ENCODE measurements at regions not wholly inside any gene's neighbourhood (a gene's known extent, or its start where the extent isn't known, plus 50 kb on each side); places are given as distances from the start of the nearest gene placed in this dataset.
"Not testable (repeated sequence)": the region's sequence is repeated elsewhere in the genome, so short reads cannot be mapped to it uniquely, and the experiment has no call there.

DNA sequence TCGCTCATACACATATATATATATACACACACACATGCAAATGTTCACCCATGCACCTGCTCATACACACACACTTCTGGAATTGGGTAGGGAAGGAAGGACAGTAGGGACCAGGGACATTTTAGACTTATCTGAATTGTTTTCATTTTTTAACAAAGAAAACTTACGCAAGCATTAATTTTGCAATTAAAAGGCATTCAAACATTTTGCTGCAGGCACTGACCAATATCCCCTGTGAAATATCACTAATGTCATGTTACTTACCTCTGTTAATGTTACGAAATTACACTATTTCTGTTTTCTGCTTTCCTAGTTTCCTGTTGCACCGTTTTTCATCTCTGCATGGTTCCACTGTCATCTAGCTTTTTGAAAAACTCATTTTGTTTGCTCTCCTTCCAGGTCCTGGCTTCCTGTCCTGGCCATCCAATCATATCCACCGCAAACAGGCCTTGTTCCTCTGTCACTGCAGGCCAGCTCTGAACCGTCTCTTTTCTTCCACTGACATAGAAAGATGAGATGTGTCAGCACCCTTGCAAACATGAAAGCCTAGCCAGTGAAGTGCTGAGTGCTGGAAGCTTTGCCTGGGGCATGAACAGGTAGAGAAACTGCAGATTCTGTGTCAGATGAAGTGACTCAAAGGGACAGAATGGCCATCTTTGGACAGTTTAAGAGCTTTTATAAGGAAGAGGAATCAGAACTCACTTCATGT is 114.5 kb downstream of the SEPTIN7 start:
- H3K4me1 ChIP-seq; BruUV-seq (replicated peaks); intact Hi-C loops (cut with micrococcal nuclease; ENCODE audit: unreplicated experiment); H3K4me1 Mint-ChIP-seq (ENCODE audit: low read depth, unreplicated experiment); H3K4me3 Mint-ChIP-seq (ENCODE audit: unreplicated experiment); H3K36me3 ChIP-seq (ENCODE audit: control insufficient read depth, insufficient read depth, low read length); POLR2A ChIA-PET; H3K27me3 Mint-ChIP-seq (ENCODE audit: insufficient read depth, unreplicated experiment); H3K27me3 ChIP-seq (replicated peaks; ENCODE audit: control insufficient read depth, insufficient read depth, low read length); H3K36me3 Mint-ChIP-seq (ENCODE audit: insufficient read depth, unreplicated experiment); DNase-seq; H3K4me3 ChIP-seq (ENCODE audit: low read depth, low read length); H3K9me3 ChIP-seq; H3K27ac Mint-ChIP-seq (ENCODE audit: unreplicated experiment): not testable (repeated sequence)
- CTCF ChIA-PET: interaction anchor here (1.4 kb wide), 1 partner anchor 61 kb away, joined by 7 read pairs; no protein-coding TSS in a partner anchor
- peaks cover 20% of the 10 kb centered on the region for H3K9me3 Mint-ChIP-seq (ENCODE audit: unreplicated experiment)

DNA sequence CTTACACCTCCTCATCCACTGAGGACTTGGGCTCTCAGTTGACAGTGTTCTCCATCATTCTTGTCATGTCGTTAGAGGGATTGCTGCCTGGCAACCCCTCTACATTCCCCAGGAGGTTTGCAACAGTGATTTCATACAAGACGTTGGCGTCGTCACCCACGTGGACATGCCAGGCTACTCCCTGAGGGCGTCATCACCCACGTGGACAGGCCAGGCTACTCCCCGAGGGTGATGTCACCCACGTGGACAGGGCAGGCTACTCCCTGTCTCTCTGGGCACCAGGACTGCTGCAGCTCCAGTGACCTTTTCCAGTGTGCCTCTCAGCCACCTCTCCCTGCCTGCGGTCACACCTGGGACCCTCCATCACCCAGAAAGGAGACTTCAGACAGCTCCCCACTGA is 117.4 kb downstream of the SEPTIN7 start:
- H3K4me3 Mint-ChIP-seq (ENCODE audit: unreplicated experiment); H3K36me3 Mint-ChIP-seq (ENCODE audit: insufficient read depth, unreplicated experiment); intact Hi-C loops (cut with micrococcal nuclease; ENCODE audit: unreplicated experiment); BruUV-seq (replicated peaks); DNase-seq; H3K4me3 ChIP-seq (ENCODE audit: low read depth, low read length); H3K4me1 ChIP-seq; H3K27me3 ChIP-seq (replicated peaks; ENCODE audit: control insufficient read depth, insufficient read depth, low read length); H3K27ac Mint-ChIP-seq (ENCODE audit: unreplicated experiment); H3K27me3 Mint-ChIP-seq (ENCODE audit: insufficient read depth, unreplicated experiment); H3K9me3 Mint-ChIP-seq (ENCODE audit: unreplicated experiment); POLR2A ChIA-PET; H3K36me3 ChIP-seq (ENCODE audit: control insufficient read depth, insufficient read depth, low read length); H3K4me1 Mint-ChIP-seq (ENCODE audit: low read depth, unreplicated experiment); H3K9me3 ChIP-seq: not testable (repeated sequence)
- CTCF ChIA-PET: interaction anchor here (0.6 kb wide), 1 partner anchor 1266 kb away, joined by 5 read pairs; no protein-coding TSS in a partner anchor

DNA sequence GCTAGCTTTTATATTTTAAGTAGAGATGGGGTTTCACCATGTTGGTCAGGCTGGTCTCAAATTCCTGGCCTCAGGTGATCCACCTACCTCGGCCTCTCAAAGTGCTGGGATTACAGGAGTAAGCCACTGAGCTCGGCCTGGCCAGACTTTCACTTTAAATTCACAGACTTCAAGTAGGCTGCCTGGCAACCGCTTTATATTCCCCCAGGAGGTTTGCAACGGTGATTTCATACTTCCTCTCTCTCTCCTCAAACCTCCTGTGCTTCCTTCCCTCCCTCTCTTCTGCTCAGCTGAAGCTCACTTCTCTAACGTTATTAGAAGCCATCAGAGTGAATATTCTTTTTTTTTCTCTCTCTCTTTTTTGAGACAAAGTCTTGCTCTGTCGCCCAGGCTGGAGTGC is 118.8 kb downstream of the SEPTIN7 start:
- H3K27me3 ChIP-seq (replicated peaks; ENCODE audit: control insufficient read depth, insufficient read depth, low read length); CTCF ChIA-PET; BruUV-seq (replicated peaks); H3K27ac Mint-ChIP-seq (ENCODE audit: unreplicated experiment); H3K9me3 ChIP-seq; H3K36me3 Mint-ChIP-seq (ENCODE audit: insufficient read depth, unreplicated experiment); H3K4me1 ChIP-seq; intact Hi-C loops (cut with micrococcal nuclease; ENCODE audit: unreplicated experiment); H3K9me3 Mint-ChIP-seq (ENCODE audit: unreplicated experiment); H3K27me3 Mint-ChIP-seq (ENCODE audit: insufficient read depth, unreplicated experiment); H3K4me3 Mint-ChIP-seq (ENCODE audit: unreplicated experiment); DNase-seq; H3K4me1 Mint-ChIP-seq (ENCODE audit: low read depth, unreplicated experiment); H3K36me3 ChIP-seq (ENCODE audit: control insufficient read depth, insufficient read depth, low read length); H3K4me3 ChIP-seq (ENCODE audit: low read depth, low read length); POLR2A ChIA-PET: not testable (repeated sequence)

DNA sequence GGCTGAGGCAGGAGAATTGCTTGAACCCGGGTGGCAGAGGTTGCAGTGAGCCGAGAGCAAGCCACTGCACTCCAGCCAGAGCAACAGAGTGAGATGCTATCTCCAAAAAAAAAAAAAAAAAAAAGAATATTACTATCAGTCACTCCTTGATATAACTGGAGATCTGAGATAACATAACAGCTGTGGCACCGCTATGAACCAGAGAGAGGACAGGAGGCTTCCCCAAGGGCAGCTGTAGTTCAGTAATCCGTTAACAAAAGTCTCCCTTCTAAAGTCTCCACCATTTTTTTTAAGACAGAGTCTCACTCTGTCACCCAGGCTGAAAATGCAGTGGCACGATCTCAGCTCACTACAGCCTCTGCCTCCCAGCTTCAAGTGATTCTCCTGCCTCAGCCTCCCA is 120.5 kb downstream of the SEPTIN7 start:
- CTCF ChIA-PET: interaction anchor here (0.7 kb wide), 1 partner anchor 1134 kb away, joined by 4 read pairs; no protein-coding TSS in a partner anchor
- H3K4me1 Mint-ChIP-seq (ENCODE audit: low read depth, unreplicated experiment); POLR2A ChIA-PET: not testable (repeated sequence)

DNA sequence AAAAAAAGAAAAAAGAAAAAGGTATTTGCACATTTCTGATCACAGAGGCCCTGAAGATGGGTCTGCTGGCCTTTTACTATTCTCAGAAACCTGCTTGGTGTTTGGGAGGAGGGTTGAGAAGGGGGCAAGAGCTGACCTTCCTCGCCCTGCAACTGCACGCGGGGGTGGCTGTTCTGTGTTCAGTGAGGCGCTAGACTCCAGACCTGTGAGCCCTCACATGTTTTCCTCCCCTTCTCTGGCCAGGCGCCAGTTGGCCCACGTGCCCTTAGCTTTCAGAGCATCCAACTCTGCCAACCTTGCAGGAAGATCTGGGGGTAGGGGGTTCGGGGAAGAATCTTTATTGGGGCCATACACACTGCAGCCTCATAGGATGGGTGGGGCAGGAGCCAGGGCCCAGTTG is 123.8 kb downstream of the SEPTIN7 start:
- H3K4me1 Mint-ChIP-seq (ENCODE audit: low read depth, unreplicated experiment); H3K36me3 ChIP-seq (ENCODE audit: control insufficient read depth, insufficient read depth, low read length); H3K9me3 Mint-ChIP-seq (ENCODE audit: unreplicated experiment); BruUV-seq (replicated peaks); H3K4me3 ChIP-seq (ENCODE audit: low read depth, low read length); H3K4me3 Mint-ChIP-seq (ENCODE audit: unreplicated experiment); H3K9me3 ChIP-seq; CTCF ChIA-PET; H3K27me3 ChIP-seq (replicated peaks; ENCODE audit: control insufficient read depth, insufficient read depth, low read length); H3K27ac Mint-ChIP-seq (ENCODE audit: unreplicated experiment); H3K4me1 ChIP-seq; DNase-seq; H3K36me3 Mint-ChIP-seq (ENCODE audit: insufficient read depth, unreplicated experiment); H3K27me3 Mint-ChIP-seq (ENCODE audit: insufficient read depth, unreplicated experiment); intact Hi-C loops (cut with micrococcal nuclease; ENCODE audit: unreplicated experiment): not testable (repeated sequence)
- POLR2A ChIA-PET: interaction anchor here (0.5 kb wide), 1 partner anchor 652 kb away, joined by 4 read pairs; no protein-coding TSS in a partner anchor

More for the DNA sequence above, 120.5 kb downstream of the SEPTIN7 start:
- H3K4me3 Mint-ChIP-seq (ENCODE audit: unreplicated experiment); BruUV-seq (replicated peaks); H3K27me3 Mint-ChIP-seq (ENCODE audit: insufficient read depth, unreplicated experiment); H3K36me3 Mint-ChIP-seq (ENCODE audit: insufficient read depth, unreplicated experiment); intact Hi-C loops (cut with micrococcal nuclease; ENCODE audit: unreplicated experiment); H3K27ac Mint-ChIP-seq (ENCODE audit: unreplicated experiment); H3K9me3 Mint-ChIP-seq (ENCODE audit: unreplicated experiment); H3K4me1 ChIP-seq; H3K27me3 ChIP-seq (replicated peaks; ENCODE audit: control insufficient read depth, insufficient read depth, low read length); DNase-seq; H3K9me3 ChIP-seq; H3K4me3 ChIP-seq (ENCODE audit: low read depth, low read length); H3K36me3 ChIP-seq (ENCODE audit: control insufficient read depth, insufficient read depth, low read length): not testable (repeated sequence)

DNA sequence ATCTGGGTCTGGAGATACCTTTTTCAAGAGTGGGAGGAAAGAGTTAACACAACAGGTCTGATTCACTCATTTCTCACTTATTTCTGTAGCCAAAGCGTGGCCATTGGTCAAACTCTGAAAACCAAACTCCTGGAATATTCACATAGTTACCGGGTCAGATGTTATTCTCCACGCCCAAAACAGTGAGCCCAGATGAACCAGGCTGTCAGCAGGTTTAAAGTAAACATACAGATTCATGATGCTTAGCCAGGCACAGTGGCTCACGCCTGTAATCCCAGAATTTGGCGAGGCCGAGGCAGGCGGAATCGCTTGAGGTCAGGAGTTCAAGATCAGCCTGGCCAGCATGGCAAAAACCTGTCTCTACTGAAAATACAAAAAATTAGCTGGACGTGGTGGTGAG is 126.1 kb downstream of the SEPTIN7 start:
- H3K27ac Mint-ChIP-seq (ENCODE audit: unreplicated experiment); H3K4me3 ChIP-seq (ENCODE audit: low read depth, low read length); H3K4me1 Mint-ChIP-seq (ENCODE audit: low read depth, unreplicated experiment); H3K27me3 Mint-ChIP-seq (ENCODE audit: insufficient read depth, unreplicated experiment); H3K36me3 Mint-ChIP-seq (ENCODE audit: insufficient read depth, unreplicated experiment); H3K9me3 Mint-ChIP-seq (ENCODE audit: unreplicated experiment); H3K9me3 ChIP-seq; DNase-seq; BruUV-seq (replicated peaks); CTCF ChIA-PET; H3K4me1 ChIP-seq; H3K27me3 ChIP-seq (replicated peaks; ENCODE audit: control insufficient read depth, insufficient read depth, low read length); POLR2A ChIA-PET; intact Hi-C loops (cut with micrococcal nuclease; ENCODE audit: unreplicated experiment); H3K36me3 ChIP-seq (ENCODE audit: control insufficient read depth, insufficient read depth, low read length); H3K4me3 Mint-ChIP-seq (ENCODE audit: unreplicated experiment): not testable (repeated sequence)

DNA sequence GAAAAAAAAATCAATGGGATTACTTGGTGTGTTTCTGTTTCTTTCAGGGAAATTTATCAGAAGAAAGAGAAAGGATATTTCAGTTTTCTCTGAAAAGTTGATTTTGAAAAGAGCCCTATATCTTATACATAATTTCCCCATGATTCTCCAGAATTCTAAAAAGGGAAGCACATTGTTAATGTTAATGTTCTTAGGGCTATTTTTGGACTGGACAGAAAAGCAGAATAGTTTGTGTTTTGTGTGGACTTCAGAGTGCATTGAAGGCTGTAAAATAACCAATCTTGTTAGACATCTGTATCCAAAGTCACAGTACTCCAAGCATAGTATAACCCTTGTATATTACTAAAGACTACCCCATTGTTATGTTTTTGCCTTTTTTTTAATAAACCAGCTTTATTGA is 130.3 kb downstream of the SEPTIN7 start:
- POLR2A ChIA-PET; H3K9me3 Mint-ChIP-seq (ENCODE audit: unreplicated experiment); BruUV-seq (replicated peaks); H3K4me3 ChIP-seq (ENCODE audit: low read depth, low read length); H3K27me3 ChIP-seq (replicated peaks; ENCODE audit: control insufficient read depth, insufficient read depth, low read length); H3K27ac Mint-ChIP-seq (ENCODE audit: unreplicated experiment); H3K36me3 ChIP-seq (ENCODE audit: control insufficient read depth, insufficient read depth, low read length); H3K4me1 ChIP-seq; H3K27me3 Mint-ChIP-seq (ENCODE audit: insufficient read depth, unreplicated experiment); intact Hi-C loops (cut with micrococcal nuclease; ENCODE audit: unreplicated experiment); H3K36me3 Mint-ChIP-seq (ENCODE audit: insufficient read depth, unreplicated experiment); CTCF ChIA-PET; H3K9me3 ChIP-seq; H3K4me3 Mint-ChIP-seq (ENCODE audit: unreplicated experiment); H3K4me1 Mint-ChIP-seq (ENCODE audit: low read depth, unreplicated experiment); DNase-seq: not testable (repeated sequence)
